Fibroblast of peridontal ligament (primary cell): ENCODE measurements at regions not wholly inside any gene's neighbourhood (a gene's known extent, or its start where the extent isn't known, plus 50 kb on each side); places are given as distances from the start of the nearest gene placed in this dataset.
"Not testable (repeated sequence)": the region's sequence is repeated elsewhere in the genome, so short reads cannot be mapped to it uniquely, and the experiment has no call there.

Source experiments
- DNase-seq: peaks from one replicate; pipeline ENCODE4 v3.0.0-alpha.2; 2010; ENCODE audit errors: extremely low read depth

DNA sequence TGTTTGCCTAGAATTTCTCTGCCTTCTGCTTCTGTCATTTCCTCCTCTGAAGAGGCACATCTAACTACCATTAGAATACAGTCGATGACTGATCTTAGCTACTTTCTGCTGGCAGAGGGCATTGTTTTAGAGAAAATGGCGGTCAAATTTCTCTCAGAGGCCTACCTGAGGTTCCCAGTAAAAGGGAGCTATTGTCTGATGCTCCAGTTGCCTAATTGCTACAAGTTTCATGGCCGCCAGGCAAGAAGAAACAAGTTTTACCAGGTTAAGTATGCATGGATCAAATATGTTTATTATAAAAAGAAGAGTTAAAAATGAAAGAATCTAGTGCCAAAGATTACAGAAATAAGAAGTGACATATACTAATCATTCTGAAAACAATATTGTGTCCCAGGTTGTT is 416.6 kb downstream of the DSC3 start:
- DNase-seq, result no peak

DNA sequence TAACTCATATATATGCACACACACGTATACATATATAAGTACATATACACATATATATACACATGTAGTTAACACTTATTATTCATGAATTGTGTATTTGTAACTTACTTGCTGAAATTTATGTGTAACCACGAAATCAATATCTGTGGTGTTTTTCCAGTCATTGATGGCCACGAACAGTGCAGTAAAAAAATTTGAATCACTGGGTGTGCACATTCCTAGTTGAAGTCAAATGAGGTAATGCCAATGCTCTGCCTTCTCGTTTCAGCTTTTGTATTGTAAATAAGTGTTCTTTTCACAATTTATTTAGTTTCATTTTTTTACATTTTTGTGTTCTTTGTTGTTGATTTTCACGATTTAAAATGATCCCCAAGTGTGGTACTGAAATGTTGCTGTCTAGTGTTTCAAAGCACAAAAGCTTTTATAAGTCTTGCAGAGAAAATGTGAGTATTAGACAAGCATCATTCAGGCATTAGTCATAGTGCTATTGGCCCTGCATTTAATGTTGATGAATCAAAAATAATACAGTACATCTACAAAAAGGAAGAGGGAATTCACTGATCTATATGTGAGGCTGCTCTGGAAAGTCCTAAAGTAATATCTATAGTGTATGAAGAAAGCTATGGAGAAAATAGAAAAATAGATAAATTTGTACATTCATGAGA is 419.0 kb downstream of the DSC3 start:
- DNase-seq, result no peak

DNA sequence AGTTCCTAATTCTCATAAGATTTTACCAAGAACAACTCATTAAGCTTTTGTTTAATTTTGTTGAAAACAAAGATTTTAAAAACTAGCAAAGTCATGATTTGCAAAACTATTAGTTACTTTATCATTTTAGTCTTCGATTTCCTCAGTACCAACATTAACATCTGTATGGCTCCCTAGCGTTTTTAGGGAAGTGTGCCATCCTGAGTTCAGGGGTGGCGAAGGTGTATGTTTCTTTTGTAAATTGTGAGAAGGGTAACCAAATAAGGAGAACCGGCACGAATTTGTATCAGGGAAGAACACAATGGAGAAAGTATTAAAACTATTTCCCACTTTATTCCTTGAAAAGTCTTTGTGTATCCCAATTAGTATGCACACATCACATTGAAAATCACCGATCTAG is 419.9 kb downstream of the DSC3 start:
- no peak for DNase-seq

DNA sequence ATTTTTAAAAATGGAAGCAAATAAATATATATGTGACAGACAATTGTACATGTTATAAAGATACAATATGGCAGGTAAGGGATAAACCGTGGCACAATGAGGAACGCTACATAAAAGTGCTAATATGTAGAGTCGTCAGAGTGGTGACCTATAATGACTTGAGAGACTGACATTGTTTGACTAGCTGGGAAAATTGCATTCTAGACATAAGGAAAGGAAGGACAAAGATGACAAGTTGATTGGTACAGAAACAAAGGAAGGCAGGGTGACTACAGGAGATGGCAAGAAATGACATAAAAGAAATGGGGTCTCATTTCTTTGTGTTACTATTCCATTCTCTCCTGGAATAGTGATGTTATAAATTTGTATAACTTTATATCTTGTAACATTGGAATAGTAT is 420.4 kb downstream of the DSC3 start:
- no peak for DNase-seq

DNA sequence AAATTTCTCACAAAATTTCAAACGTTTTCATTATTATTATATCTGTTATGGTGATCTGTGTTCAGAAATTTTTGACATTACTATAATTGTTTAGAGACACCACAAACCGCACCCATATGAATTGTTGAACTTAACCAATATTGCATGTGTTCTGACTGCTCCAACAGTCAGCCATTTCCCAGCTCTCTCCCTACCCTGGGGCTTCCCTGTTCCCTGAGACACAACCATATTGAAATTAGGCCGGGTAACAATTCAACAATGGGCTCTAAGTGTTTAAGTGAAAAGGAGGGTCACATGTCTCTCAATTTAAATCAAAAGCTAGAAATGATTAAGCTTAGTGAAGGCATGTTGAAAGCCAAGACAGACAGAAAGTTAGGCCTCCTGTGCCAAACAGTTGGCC is 424.0 kb downstream of the DSC3 start:
- DNase-seq, result no peak

DNA sequence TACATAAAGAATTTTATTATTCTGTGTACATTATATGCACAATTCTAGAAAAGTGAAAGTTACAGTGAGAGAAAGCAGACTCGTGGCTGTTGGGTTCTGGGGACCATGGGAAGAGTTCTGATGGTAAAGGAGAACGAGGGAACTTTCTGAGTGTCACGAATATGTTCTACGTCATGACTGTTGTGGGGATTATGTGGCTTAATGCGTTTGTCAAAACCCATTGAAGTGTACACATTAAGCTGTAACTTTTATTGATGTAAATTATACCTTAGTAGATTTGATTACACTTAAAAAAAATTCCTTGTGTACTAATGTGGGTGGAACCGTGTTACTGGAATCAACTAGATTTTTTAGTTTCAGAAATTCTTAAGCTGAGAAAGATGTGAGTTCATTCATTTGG is 426.1 kb downstream of the DSC3 start:
- no peak for DNase-seq

DNA sequence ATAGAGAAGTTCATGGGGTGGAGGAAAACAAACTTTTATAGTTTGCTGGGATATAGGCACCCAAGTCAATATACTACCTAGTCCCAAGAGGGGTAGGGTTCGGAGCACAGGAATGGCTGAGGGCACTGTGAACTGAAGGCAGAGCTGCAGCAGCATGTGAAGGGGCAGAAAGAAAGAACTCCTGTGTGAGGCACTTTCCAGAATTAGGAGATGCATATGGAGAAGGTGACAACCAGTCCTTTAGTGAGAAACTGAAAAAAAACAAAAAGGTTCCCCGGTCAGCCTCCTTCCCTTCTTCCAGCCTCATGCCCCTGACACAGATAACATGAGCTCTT is 429.1 kb downstream of the DSC3 start:
- no peak for DNase-seq

DNA sequence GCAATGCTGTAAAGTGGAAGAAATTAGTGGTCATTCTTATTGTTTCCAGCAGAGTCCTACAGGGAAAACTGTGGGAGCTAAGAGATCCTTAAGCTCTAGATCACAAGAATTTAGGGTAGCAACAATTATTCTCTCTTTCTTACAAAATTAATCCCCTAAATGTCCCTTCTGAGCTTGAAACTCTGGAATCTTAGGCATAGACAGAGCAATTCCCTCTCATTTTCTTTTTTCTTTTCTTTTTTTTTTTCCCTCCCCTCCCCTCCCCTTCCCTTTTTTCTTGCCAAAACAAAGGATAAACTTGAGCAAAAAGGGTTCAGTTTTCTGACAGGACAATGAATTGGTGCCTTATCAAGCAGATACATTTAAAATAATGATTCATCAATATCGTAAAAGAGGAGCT is 441.0 kb downstream of the DSC3 start:
- DNase-seq, result no peak

DNA sequence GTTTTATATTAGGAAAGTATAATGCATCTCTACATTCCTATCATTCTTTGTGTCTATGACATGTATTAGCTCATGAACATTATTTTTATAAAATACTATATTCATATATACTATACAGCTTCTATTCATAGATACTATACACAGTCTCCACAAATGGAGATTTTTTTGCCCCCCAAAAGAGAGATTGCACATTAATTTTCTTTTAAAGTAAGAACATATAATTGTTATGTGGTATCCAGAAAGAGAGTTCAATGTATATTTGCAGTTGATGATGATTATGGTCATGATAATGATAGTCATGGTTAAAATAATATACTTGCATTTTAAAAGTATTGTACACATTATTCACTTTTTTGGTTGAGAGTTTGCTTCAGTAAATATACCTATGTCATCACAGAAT is 445.3 kb downstream of the DSC3 start:
- DNase-seq, result no peak

DNA sequence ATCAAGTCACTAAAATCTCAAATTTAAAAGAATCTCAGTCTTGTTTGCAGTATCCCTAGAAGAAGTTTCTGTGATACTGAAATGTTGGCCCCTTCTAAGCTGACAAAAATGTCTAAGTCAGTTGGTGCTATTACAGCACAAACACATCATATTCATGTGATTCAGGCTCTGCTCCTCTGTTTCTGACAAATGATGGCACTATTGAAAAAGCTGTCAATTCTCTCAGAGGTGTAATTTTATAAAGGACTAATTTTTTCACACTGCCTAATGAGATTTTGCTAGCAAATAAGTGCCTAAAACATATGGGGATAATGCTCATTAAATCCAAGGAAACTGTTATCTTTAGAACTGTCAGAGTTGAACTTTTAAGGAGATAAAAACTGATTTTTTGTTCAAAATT is 445.9 kb downstream of the DSC3 start:
- no peak for DNase-seq

DNA sequence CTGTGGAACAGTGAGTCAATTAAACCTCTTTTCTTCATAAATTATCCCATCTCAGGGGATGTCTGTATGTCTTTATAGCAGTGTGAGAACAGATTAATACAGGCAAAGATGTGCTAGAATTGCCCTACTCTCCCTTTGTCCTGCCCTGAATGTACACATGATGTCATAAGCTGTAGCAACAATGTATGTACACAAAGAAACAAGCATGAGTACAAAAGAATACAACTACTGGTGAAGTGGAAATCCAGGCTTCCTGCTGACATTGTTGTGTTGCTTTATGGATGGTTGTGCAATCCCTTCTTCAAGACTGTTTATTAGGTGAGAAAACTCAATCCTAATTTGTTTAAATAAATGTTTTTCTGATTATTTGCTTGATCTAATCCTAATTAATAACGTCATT is 446.6 kb downstream of the DSC3 start:
- DNase-seq, result no peak

DNA sequence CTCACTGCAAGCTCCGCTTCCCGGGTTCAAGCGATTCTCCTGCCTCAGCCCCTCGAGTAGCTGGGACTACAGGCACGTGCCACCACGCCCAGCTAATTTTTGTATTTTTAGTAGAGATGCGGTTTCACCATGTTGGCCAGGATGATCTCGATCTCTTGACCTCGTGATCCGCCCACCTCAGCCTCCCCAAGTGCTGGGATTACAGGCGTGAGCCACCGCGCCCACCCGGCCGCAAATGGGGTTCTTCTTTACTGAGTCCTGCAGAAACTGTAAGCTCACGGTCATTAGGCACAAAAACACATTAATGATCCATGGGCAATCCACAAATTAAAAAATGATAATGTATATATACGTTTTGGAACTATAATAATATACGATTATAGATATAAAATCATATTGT is 447.6 kb downstream of the DSC3 start:
- not testable (repeated sequence) for DNase-seq

DNA sequence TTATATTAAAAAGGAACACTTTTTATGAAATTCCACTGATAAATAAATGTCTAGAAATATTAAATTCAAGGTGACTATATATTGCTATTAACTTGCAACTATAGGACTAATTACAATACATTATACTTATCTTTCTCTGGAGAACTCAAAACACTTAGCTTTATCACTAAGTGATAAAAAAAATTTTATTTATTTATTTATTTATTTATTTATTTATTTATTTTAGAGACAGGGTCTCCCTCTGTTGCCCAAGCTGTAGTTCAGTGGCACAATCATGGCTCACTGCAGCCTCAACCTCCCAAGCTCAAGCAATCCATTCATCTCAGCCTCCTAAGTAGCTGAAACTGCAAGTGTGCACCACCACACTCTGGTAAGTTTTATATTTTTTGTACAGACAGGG is 451.1 kb downstream of the DSC3 start:
- DNase-seq, result no peak

DNA sequence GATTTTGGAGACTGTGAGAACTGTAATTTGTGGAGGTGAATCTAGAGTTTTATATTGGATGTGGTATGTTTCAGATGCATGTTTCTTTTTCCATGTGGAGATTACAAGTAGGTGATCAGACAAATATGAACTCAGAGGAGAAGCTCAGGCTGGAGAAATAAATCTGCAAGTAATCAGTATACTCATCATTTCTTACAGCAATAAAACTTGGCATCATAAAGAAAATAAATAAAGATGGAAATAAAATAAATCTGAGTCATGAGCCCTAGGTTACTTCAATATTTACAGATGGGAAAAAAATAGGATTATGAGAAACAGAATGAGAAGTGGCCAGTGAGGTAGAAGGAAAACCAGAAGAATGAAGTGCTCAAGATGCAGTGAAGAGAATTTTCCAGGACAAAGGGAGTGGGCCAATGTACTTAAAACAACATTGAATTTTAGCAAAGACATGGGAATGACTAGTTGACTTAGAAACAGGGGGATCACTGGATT is 453.8 kb downstream of the DSC3 start:
- no peak for DNase-seq

DNA sequence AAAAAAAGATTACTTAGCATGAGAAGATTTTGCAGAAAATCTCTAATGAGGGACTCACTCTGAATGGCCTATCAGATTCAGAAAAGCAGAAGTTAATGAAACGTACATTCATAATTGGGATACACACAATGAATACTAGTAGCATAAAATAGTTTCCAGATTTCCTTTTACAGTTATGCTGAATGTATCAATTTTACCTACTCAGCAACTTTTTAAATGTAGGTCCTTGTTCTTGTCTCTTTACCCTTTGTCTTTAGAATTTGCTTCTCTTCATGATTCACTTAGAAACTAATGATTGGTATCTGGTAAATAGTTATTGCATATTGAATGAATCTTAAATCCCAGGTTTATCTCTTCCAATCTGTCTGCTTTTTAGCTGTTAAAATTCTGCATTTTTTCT is 458.8 kb downstream of the DSC3 start:
- no peak for DNase-seq

DNA sequence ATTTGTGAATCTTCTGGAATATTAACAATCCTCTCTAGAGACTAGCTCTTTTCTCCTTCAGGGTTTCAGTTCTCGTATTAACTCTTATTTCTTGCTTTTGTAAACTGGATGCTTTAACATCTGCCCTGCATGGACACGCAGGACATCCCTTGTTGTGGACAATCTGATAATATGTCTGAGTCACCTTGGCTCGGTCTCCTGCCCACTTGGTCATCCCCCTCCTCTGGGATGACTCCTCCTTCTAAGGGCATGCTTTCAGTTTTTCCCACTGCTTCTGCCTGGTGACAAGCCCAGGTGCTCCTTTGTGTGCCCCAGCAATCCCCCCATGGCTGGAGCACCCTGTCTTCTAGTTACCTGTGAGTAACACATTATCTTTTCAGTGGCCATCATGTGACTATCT is 460.5 kb downstream of the DSC3 start:
- DNase-seq, result no peak

DNA sequence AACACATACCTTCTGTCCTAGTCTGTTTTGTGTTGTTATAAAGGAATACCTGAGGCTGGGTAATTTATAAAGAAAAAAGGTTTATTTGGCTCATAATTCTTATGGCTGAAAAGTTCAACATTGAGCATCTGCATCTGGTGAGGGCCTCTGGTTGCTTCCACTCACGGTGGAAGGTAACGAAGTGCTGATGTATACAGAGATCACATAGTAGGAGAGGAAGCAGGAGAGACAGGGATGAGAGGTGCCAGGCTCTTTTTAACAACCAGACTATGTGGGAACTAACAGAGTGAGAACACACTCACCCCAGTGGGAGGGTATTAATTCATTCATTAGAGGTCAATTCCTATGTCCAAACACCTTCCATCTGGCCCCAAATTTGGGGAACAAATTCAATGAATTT is 463.8 kb downstream of the DSC3 start:
- DNase-seq, result no peak

DNA sequence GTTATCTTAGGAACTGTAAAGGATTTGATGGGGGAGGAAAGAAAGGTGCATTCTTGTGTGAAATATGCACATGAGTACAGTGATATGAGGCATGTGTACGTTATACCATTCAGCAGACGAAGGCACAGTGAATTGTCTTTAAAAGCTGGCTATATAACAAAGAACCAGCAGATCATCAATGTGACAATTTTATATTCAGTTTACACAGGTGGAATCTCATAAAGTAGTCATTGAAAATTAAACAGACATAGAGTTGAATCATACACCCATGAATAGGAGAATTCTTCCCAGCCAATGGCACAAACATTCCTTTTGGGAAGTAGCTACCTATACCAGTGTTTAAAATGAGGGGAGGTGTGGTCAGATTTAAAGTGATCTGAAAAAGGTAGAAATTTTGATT is 470.3 kb downstream of the DSC3 start:
- no peak for DNase-seq

DNA sequence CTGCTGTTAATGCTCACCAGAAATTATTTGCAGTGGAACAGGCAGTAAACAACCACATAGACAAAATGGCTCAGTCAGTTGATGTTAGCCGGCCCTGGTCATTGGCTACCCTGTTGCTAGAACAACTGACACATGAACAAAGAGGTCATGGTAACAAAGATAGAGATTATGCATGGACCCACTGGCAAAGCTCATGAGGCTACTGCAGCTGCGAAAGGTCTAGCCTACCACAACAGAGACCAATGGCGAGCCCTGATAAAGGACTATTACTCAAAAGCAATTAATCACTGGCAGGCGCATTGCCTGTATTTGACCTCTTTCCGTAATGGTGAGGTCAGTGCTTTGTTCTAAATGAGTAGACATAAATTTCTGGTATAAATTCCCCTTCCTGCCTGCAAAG is 474.2 kb downstream of the DSC3 start:
- no peak for DNase-seq

DNA sequence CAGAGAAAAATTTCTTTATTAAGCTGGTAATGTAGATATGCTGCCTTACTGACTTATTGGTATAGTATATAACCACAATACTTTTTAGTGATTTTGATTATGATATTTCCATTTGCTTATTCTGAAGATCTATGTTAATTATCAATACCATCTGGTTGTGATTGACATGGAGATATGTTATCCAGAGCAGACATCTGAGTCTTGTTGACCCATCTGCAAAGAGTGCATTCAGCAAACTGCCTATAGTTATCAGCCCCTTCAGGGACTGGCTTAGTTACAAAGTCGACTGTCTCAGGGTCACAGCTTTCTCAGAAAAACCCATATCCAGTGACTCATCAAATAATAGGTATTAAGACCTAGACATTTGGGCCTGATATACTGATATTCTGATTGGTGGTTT is 475.7 kb downstream of the DSC3 start:
- DNase-seq, result no peak

DNA sequence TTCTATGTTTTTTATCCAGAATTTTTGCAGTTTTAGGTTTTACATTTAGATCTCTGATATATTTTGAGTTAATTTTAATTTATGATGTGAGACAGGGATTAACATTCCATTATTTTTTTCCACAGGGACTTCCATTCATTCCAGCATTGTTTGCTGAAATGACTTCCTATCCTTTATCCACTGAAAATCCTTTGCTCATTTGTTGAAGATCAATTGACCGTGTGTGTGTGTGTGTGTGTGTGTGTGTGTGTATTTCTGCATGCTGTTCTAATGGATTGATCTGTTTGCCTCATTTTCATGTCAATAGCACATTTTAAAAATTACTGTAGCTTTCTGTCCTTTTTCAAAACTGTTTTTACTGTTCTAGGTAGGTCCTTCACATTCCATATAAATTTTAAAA is 480.3 kb downstream of the DSC3 start:
- DNase-seq, result no peak

DNA sequence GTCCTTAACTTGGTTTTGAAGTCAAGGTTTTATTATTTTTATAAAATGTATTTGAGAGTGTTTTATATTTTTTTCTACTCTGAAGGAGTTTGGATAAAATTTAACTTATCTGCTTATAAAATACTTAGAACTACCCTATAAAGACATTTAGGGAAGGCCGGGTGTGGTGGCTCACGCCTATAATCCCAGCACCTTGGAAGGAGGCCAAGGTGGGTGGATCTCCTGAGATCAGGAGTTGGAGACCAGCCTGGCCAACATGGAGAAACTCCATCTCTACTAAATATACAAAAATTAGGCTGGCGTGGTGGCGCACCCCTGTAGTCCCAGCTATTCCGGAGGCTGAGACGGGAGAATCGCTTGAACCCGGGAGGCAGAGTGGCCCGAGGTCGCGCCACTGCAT is 486.4 kb downstream of the DSC3 start:
- no peak for DNase-seq

DNA sequence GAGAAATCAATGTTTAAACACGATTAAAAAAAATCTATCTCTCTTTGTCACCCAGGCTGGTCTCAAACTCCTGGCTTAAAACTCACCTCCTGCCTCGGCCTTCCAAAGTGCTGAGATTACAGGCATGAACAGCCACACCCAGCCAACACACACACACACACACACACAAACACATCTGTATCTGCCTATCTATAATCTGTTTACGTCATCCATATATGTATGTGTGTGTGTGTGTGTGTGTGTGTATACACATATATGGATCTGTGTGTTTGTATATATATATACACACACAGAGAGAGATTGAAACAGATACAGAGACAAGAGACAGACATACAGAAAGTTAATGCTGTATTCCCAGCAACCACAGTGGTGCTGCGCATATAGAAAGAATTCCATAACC is 497.1 kb downstream of the DSC3 start:
- no peak for DNase-seq

DNA sequence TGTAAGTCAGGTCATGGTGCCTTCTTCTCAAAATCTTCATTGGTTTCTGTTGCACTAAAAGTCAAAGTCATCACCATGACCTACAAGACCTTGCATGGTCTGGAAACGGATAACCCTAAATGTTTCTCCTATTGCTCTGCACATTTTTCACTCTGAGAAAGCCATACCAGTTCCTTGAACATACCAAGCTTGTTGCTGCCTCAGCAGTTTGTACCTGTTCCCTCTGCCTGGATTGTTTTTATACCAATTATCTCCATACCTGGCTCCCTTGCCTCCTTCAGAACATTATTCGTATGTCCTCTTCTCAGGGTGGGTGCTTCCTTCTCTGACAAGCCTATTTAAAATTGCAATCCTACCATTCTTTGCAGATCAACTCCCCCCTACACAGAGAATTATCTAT is 498.4 kb downstream of the DSC3 start:
- DNase-seq, result no peak

DNA sequence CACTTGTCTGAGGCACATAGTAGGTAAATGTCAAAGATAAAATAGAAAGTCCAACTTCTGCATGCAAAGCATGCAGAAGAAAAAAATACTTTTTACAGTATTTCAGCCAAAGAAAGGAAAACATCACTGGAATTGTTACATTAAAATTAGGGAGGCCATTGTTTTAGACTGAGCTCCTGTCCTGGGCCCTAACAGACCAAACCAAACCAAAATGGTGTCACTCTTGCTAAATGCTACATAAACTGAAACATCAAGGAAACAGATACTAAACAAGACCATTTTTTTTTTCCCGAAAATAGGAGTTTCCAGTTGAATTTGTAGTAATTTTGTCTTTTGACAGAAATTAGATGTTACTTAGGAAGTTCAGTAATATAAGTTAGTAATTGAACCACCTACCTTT is 508.8 kb downstream of the DSC3 start:
- no peak for DNase-seq
